K562 (cell line): ENCODE measurements at regions not wholly inside any gene's neighbourhood (a gene's known extent, or its start where the extent isn't known, plus 50 kb on each side); places are given as distances from the start of the nearest gene placed in this dataset.
A peak's percentile ranks its signal among the peaks of the same experiment; 100 is the strongest.

ENCODE experiments used
- CAMTA2 ChIP-seq: fragments of 250-450 bp; sonication (Bioruptor Pico); conservative IDR thresholded peaks from 2 replicates; pipeline ENCODE4 v1.5.1; 2022
- ELK1 ChIP-seq: sonication (generic); formaldehyde crosslinking; IDR thresholded peaks from 2 replicates; pipeline ENCODE4 v1.8.1; 2022; ENCODE audit warnings: missing genetic modification reagents
- HBP1 ChIP-seq: fragments of 450-650 bp; formaldehyde crosslinking; IDR thresholded peaks from 2 replicates; pipeline ENCODE4 v1.4.0; 2022; ENCODE audit warnings: missing genetic modification characterization
- HDGF ChIP-seq: fragments of 450-650 bp; IDR thresholded peaks from 2 replicates; pipeline ENCODE4 v1.6.1; 2016
- NEUROD1 ChIP-seq: fragments of 150-350 bp; IDR thresholded peaks from 2 replicates; pipeline ENCODE4 v1.6.1; 2014; ENCODE audit warnings: borderline replicate concordance, low read length, low read depth; ENCODE audit not compliant: partially characterized antibody
- NR2F6 ChIP-seq: fragments of 450-650 bp; formaldehyde crosslinking; IDR thresholded peaks from 2 replicates; pipeline ENCODE4 v1.4.0; 2020; ENCODE audit warnings: mild to moderate bottlenecking
- RBFOX2 ChIP-seq: fragments of 200-400 bp; formaldehyde crosslinking; IDR thresholded peaks from 2 replicates; pipeline ENCODE4 v1.6.1; 2017; ENCODE audit warnings: low read depth, mild to moderate bottlenecking, low read length, moderate library complexity
- RNF2 ChIP-seq: sonication (generic); IDR thresholded peaks from 2 replicates; pipeline ENCODE4 v1.6.1; 2016
- RNF219 ChIP-seq: fragments of 250-450 bp; sonication (Bioruptor Pico); IDR thresholded peaks from 2 replicates; pipeline ENCODE4 v1.5.0; 2022; ENCODE audit warnings: mild to moderate bottlenecking
- UBTF ChIP-seq, 2 experiments: IDR thresholded peaks; 2 replicates each; pipeline ENCODE4 v1.6.1; 2012; ENCODE audit warnings: improper control_type of control experiment in 2 of 2, low read depth in 2 of 2, low read length in 2 of 2, borderline replicate concordance in 1 of 2
- ZFX ChIP-seq: sonication (generic); formaldehyde crosslinking; IDR thresholded peaks from 2 replicates; pipeline ENCODE4 v1.8.0; 2022; ENCODE audit warnings: mild to moderate bottlenecking, missing genetic modification reagents, moderate library complexity
- ZNF175 ChIP-seq: fragments of 200-800 bp; sonication (Bioruptor generic); IDR thresholded peaks from 2 replicates; pipeline ENCODE4 v1.6.1; 2016; ENCODE audit warnings: low read depth, mild to moderate bottlenecking, missing genetic modification characterization, missing compliant biosample characterization
- ZNF3 ChIP-seq: fragments of 250-450 bp; sonication (Bioruptor Pico); IDR thresholded peaks from 2 replicates; pipeline ENCODE4 v1.5.0; 2021; ENCODE audit warnings: mild to moderate bottlenecking, moderate library complexity
- ZNF551 ChIP-seq: fragments of 250-450 bp; sonication (Bioruptor Pico); IDR thresholded peaks from 2 replicates; pipeline ENCODE4 v1.5.0; 2021; ENCODE audit warnings: mild to moderate bottlenecking, moderate library complexity

GRCh38 chr16:17014484-17015121 lies 456.2 kb downstream of the XYLT1 start (continued):
- TF ChIP-seq HBP1 (CRISPR knock-in tag) (no peak), RBFOX2 (peak; percentile 50; the same call in 1 of the 2 replicates), ZNF175 (CRISPR knock-in tag) (no peak), RNF219 (no peak), RNF2 (no peak), ELK1 (CRISPR knock-in tag) (no peak), UBTF (IDR thresholded peaks at IDR 0.05; ENCODE audit: borderline replicate concordance in 1 of 2, low read depth in 2 of 2, low read length in 2 of 2) (no peak), CAMTA2 (CRISPR knock-in tag) (0 out of 2 replicates have a peak, but pooled peaks have one; percentile 41), ZNF3 (no peak), NEUROD1 (no peak), NR2F6 (no peak), ZNF551 (CRISPR knock-in tag) (no peak), HDGF (no peak), ZFX (CRISPR knock-in tag) (no peak)
